GM12892 (cell line): ENCODE measurements at regions not wholly inside any gene's neighbourhood (a gene's known extent, or its start where the extent isn't known, plus 50 kb on each side); places are given as distances from the start of the nearest gene placed in this dataset.

Source experiments
- POLR2A ChIP-seq: IDR thresholded peaks from 2 replicates; pipeline ENCODE4 v1.6.1; 2011; ENCODE audit warnings: low read depth, low read length, control low read depth
- TAF1 ChIP-seq: IDR thresholded peaks from 2 replicates; pipeline ENCODE4 v1.6.1; 2011; ENCODE audit warnings: low read depth, mild to moderate bottlenecking, control low read depth, low read length, borderline replicate concordance

- TF ChIP-seq POLR2A (no peak), TAF1 (no peak)
These were observed 130.3 kb downstream of the ADCYAP1 start for GRCh38 chr18:1034971-1035370.
